Endodermal cell (in vitro differentiated cells): ENCODE measurements at regions not wholly inside any gene's neighbourhood (a gene's known extent, or its start where the extent isn't known, plus 50 kb on each side); places are given as distances from the start of the nearest gene placed in this dataset.

Experiments used
- DNase-seq: peaks from one replicate; pipeline ENCODE4 v3.0.0-alpha.2; 2017
- H3K27ac ChIP-seq: 2 replicates; pipeline ENCODE4 v1.5.1; 2013; ENCODE audit warnings: mild to moderate bottlenecking, low read depth, low read length, moderate library complexity
- H3K27me3 ChIP-seq: 2 replicates; pipeline ENCODE4 v1.6.1; 2013; ENCODE audit warnings: mild to moderate bottlenecking, low read length, moderate library complexity; ENCODE audit not compliant: insufficient read depth, control insufficient read depth, poor library complexity, severe bottlenecking
- H3K36me3 ChIP-seq: 2 replicates; pipeline ENCODE4 v1.7.0; 2013; ENCODE audit warnings: mild to moderate bottlenecking, low read length, moderate library complexity; ENCODE audit not compliant: control insufficient read depth, insufficient read depth
- H3K4me1 ChIP-seq: one replicate; pipeline ENCODE4 v1.7.0; 2013; ENCODE audit warnings: low read length; ENCODE audit not compliant: control insufficient read depth, insufficient read depth
- H3K4me3 ChIP-seq: 2 replicates; pipeline ENCODE4 v1.5.1; 2013; ENCODE audit warnings: mild to moderate bottlenecking, low read length, moderate library complexity
- H3K9ac ChIP-seq: 2 replicates; pipeline ENCODE4 v1.6.1; 2013; ENCODE audit warnings: mild to moderate bottlenecking, low read length, moderate library complexity; ENCODE audit not compliant: poor library complexity, severe bottlenecking; ENCODE audit errors: extremely low read depth
- H3K9me3 ChIP-seq: 2 replicates; pipeline ENCODE4 v1.6.1; 2013; ENCODE audit warnings: mild to moderate bottlenecking, low read length, moderate library complexity; ENCODE audit not compliant: control insufficient read depth
- H3K27ac Mint-ChIP-seq: 2 replicates; pipeline ENCODE4 v1.8.0; 2020; ENCODE audit warnings: mixed read lengths
- H3K27me3 Mint-ChIP-seq: 2 replicates; pipeline ENCODE4 v1.8.0; 2021; ENCODE audit warnings: mild to moderate bottlenecking, mixed read lengths; ENCODE audit not compliant: insufficient read depth
- H3K36me3 Mint-ChIP-seq: 2 replicates; pipeline ENCODE4 v1.8.0; 2020; ENCODE audit warnings: low read depth, mixed read lengths
- H3K4me1 Mint-ChIP-seq: 2 replicates; pipeline ENCODE4 v1.8.0; 2020; ENCODE audit warnings: mixed read lengths
- H3K4me3 Mint-ChIP-seq: 2 replicates; pipeline ENCODE4 v1.8.0; 2020; ENCODE audit warnings: mild to moderate bottlenecking, moderate library complexity, mixed read lengths
- H3K9me3 Mint-ChIP-seq: 2 replicates; pipeline ENCODE4 v1.8.0; 2020; ENCODE audit warnings: mild to moderate bottlenecking, mixed read lengths
- CTCF ChIP-seq: fragments of 200-600 bp; sonication (generic); conservative IDR thresholded peaks from 2 replicates; pipeline ENCODE4 v1.5.0; 2021; ENCODE audit warnings: antibody characterized with exemption, mild to moderate bottlenecking
- WGBS, 2 experiments: methylation state at CpG; one replicate each; pipeline versions ENCODE4 v1.1.5 to v1.1.7; 2013; ENCODE audit warnings: missing lambda C conversion rate in 2 of 2, mixed read lengths in 1 of 2; ENCODE audit not compliant: insufficient coverage in 1 of 2, insufficient read length in 1 of 2; 5-methylcytosine and 5-hydroxymethylcytosine counted together

- H3K27me3 ChIP-seq: peaks cover 6% of the 10 kb centered on the region
- no peak overlapping the region for H3K27ac ChIP-seq
- DNase-seq: no peak
- no peaks in the 10 kb centered on the region for H3K36me3 ChIP-seq
- Mint-ChIP-seq H3K4me1 (peaks cover 5% of the 10 kb centered on the region), H3K36me3 (no peaks in the 10 kb centered on the region), H3K4me3 (no peak overlapping the region), H3K9me3 (no peaks in the 10 kb centered on the region), H3K27ac (no peak overlapping the region), H3K27me3 (peaks cover 22% of the 10 kb centered on the region)
- 81 to 92% methylated on average over 2 to 4 of the region's 4 CpGs for WGBS, 2 experiments
- no peaks in the 10 kb centered on the region for H3K4me1 ChIP-seq
- H3K9me3 ChIP-seq: no peaks in the 10 kb centered on the region
- TF ChIP-seq CTCF: no peak
- no peak overlapping the region for H3K4me3 ChIP-seq
- H3K9ac ChIP-seq: no peak overlapping the region
Observed at GRCh38 chr10:44742248-44742647, 168.9 kb upstream of the TMEM72 start.

GRCh38 chr10:44743535-44743934, 167.6 kb upstream of the TMEM72 start:
- WGBS, 2 experiments: 90% methylated on average over 1 of the region's 1 CpG; no CpG with 5 or more reads in 1 of the 2 experiments
- no peak for TF ChIP-seq CTCF
- H3K4me1 Mint-ChIP-seq: peaks cover 5% of the 10 kb centered on the region
- no peaks in the 10 kb centered on the region for H3K36me3 Mint-ChIP-seq
- Histone ChIP-seq H3K27ac (no peak overlapping the region), H3K4me1 (no peaks in the 10 kb centered on the region), H3K9ac (no peak overlapping the region), H3K4me3 (no peak overlapping the region), H3K9me3 (peaks cover 11% of the 10 kb centered on the region), H3K27me3 (peaks cover 15% of the 10 kb centered on the region), H3K36me3 (no peaks in the 10 kb centered on the region)
- H3K4me3 Mint-ChIP-seq: no peak overlapping the region
- no peak for DNase-seq
- H3K27ac Mint-ChIP-seq: no peak overlapping the region
- H3K27me3 Mint-ChIP-seq: peaks cover 35% of the 10 kb centered on the region
- H3K9me3 Mint-ChIP-seq: peaks cover 7% of the 10 kb centered on the region

- Mint-ChIP-seq H3K4me3 (no peak overlapping the region), H3K36me3 (no peaks in the 10 kb centered on the region)
- 63 to 83% methylated on average over 1 to 2 of the region's 2 CpGs for WGBS, 2 experiments
Observed at GRCh38 chr10:44745920-44746319, 165.2 kb upstream of the TMEM72 start.

More at GRCh38 chr10:44745920-44746319, 165.2 kb upstream of the TMEM72 start:
- Mint-ChIP-seq H3K9me3 (peaks cover 7% of the 10 kb centered on the region), H3K27ac (no peak overlapping the region), H3K4me1 (peaks cover 5% of the 10 kb centered on the region), H3K27me3 (peaks cover 41% of the 10 kb centered on the region)
- no peak overlapping the region for H3K9ac ChIP-seq
- TF ChIP-seq CTCF: no peak
- no peaks in the 10 kb centered on the region for H3K36me3 ChIP-seq
- peaks cover 15% of the 10 kb centered on the region for H3K27me3 ChIP-seq
- H3K4me1 ChIP-seq: no peaks in the 10 kb centered on the region
- peaks cover 12% of the 10 kb centered on the region for H3K9me3 ChIP-seq
- DNase-seq: no peak
- H3K4me3 ChIP-seq: no peak overlapping the region
- H3K27ac ChIP-seq: no peak overlapping the region
